D721Med (cell line): ENCODE measurements at regions not wholly inside any gene's neighbourhood (a gene's known extent, or its start where the extent isn't known, plus 50 kb on each side); places are given as distances from the start of the nearest gene placed in this dataset.
"Not testable (repeated sequence)": the region's sequence is repeated elsewhere in the genome, so short reads cannot be mapped to it uniquely, and the experiment has no call there.

Experiments used
- DNase-seq: peaks from one replicate; pipeline ENCODE4 v3.0.0; 2011; ENCODE audit warnings: low spot score; ENCODE audit not compliant: insufficient read length
- FAIRE-seq: peaks from 2 replicates; lab custom pipeline; 2011; peaks lifted over from hg19 to GRCh38; lab: Jason Lieb, UNC
- CTCF ChIP-seq: IDR thresholded peaks from 2 replicates; pipeline ENCODE4 v1.5.1; 2012; ENCODE audit warnings: mild to moderate bottlenecking, control low read depth; ENCODE audit not compliant: insufficient read depth; ENCODE audit errors: missing control alignments

GRCh38 chr6:86619428-86619827, 317.9 kb upstream of the HTR1E start:
- TF ChIP-seq CTCF, result no peak
- FAIRE-seq (no peak), DNase-seq (no peak)

GRCh38 chr6:86615299-86615698, 322.0 kb upstream of the HTR1E start:
- FAIRE-seq (no peak), DNase-seq (no peak)
- no peak for TF ChIP-seq CTCF

GRCh38 chr6:86609549-86610388, 327.6 kb upstream of the HTR1E start:
- FAIRE-seq, result no peak
- no peak for TF ChIP-seq CTCF
- DNase-seq, result no peak

GRCh38 chr6:86603364-86603763, 334.0 kb upstream of the HTR1E start:
- not testable (repeated sequence) for FAIRE-seq, DNase-seq

GRCh38 chr6:86602093-86602492, 335.2 kb upstream of the HTR1E start:
- not testable (repeated sequence) for FAIRE-seq, DNase-seq

GRCh38 chr6:86598969-86599368, 338.4 kb upstream of the HTR1E start:
- FAIRE-seq, DNase-seq: not testable (repeated sequence)

- no peak for TF ChIP-seq CTCF
- FAIRE-seq, result no peak
- DNase-seq, result no peak
Measured at GRCh38 chr6:86595641-86596040, 341.7 kb upstream of the HTR1E start.

GRCh38 chr6:86586195-86586594, 351.1 kb upstream of the HTR1E start:
- FAIRE-seq (no peak), DNase-seq (no peak)
- TF ChIP-seq CTCF, result no peak

GRCh38 chr6:86581833-86582232, 355.5 kb upstream of the HTR1E start:
- no peak for DNase-seq
- TF ChIP-seq CTCF, result no peak
- FAIRE-seq, result no peak
